ENCODE measurements at regions not wholly inside any gene's neighbourhood (a gene's known extent, or its start where the extent isn't known, plus 50 kb on each side); places are given as distances from the start of the nearest gene placed in this dataset.

GRCh38 chr5:58366461-58366860 is 93.4 kb downstream of the PLK2 start:
- no peaks in the 10 kb centered on the region for H4K20me1 ChIP-seq (ENCODE audit: control insufficient read depth, insufficient read depth, low read depth, low read length)
- H3K9me2 ChIP-seq (replicated peaks; ENCODE audit: control insufficient read depth, low read length) = no peaks in the 10 kb centered on the region
- no peaks in the 10 kb centered on the region for H3F3A ChIP-seq (ENCODE audit: control insufficient read depth, insufficient read depth)
- no peaks in the 10 kb centered on the region for H3K79me2 ChIP-seq (ENCODE audit: control insufficient read depth, low read length)
- H3K27ac ChIP-seq (ENCODE audit: low read depth, low read length) = no peak overlapping the region
- H3K4me2 ChIP-seq (ENCODE audit: low read length) = no peak overlapping the region
- no peaks in the 10 kb centered on the region for H3K9me3 ChIP-seq (ENCODE audit: control insufficient read depth, insufficient read depth, low read length)
- H3K36me3 ChIP-seq (ENCODE audit: control insufficient read depth, low read length) = no peaks in the 10 kb centered on the region
- H3K4me3 ChIP-seq (ENCODE audit: low read length) = no peak overlapping the region
- no peaks in the 10 kb centered on the region for H3K27me3 ChIP-seq (ENCODE audit: control insufficient read depth, low read length)
- TF ChIP-seq CTCF (IDR thresholded peaks at IDR 0.05; ENCODE audit: low read depth, low read length, poor library complexity, severe bottlenecking) (no peak), EZH2phosphoT487 (IDR thresholded peaks at IDR 0.05; ENCODE audit: borderline replicate concordance, low read length) (no peak)
- no peaks in the 10 kb centered on the region for H3K4me1 ChIP-seq (ENCODE audit: control insufficient read depth, low read length)

DNA sequence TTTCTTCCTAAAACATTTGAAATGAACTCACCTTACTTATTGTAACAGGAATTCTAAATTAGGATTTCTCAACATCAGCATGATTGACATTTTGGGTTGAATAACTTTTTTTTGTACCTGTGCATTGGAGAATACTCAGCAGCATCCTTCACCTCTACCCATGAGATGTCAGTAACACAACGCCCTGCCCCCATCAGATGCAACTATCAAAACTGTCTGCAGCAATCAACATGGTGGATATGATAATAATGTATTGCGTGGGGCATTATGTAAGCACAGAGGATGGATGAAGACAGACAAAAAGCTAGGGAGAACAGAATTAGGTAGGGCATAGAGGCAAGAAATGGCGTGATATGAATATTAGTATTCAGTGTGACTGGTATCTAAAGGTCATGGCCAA is 94.1 kb downstream of the PLK2 start:
- Histone ChIP-seq H3K27ac (ENCODE audit: low read depth, low read length) (no peak overlapping the region), H3K4me2 (ENCODE audit: low read length) (no peak overlapping the region), H3F3A (ENCODE audit: control insufficient read depth, insufficient read depth) (no peaks in the 10 kb centered on the region), H3K9me2 (replicated peaks; ENCODE audit: control insufficient read depth, low read length) (no peaks in the 10 kb centered on the region), H3K4me3 (ENCODE audit: low read length) (no peak overlapping the region), H3K9me3 (ENCODE audit: control insufficient read depth, insufficient read depth, low read length) (no peaks in the 10 kb centered on the region), H4K20me1 (ENCODE audit: control insufficient read depth, insufficient read depth, low read depth, low read length) (no peaks in the 10 kb centered on the region), H3K79me2 (ENCODE audit: control insufficient read depth, low read length) (no peaks in the 10 kb centered on the region), H3K4me1 (ENCODE audit: control insufficient read depth, low read length) (no peaks in the 10 kb centered on the region), H3K36me3 (ENCODE audit: control insufficient read depth, low read length) (no peaks in the 10 kb centered on the region), H3K27me3 (ENCODE audit: control insufficient read depth, low read length) (no peaks in the 10 kb centered on the region)
- TF ChIP-seq CTCF (IDR thresholded peaks at IDR 0.05; ENCODE audit: low read depth, low read length, poor library complexity, severe bottlenecking) (no peak), EZH2phosphoT487 (IDR thresholded peaks at IDR 0.05; ENCODE audit: borderline replicate concordance, low read length) (no peak)

DNA sequence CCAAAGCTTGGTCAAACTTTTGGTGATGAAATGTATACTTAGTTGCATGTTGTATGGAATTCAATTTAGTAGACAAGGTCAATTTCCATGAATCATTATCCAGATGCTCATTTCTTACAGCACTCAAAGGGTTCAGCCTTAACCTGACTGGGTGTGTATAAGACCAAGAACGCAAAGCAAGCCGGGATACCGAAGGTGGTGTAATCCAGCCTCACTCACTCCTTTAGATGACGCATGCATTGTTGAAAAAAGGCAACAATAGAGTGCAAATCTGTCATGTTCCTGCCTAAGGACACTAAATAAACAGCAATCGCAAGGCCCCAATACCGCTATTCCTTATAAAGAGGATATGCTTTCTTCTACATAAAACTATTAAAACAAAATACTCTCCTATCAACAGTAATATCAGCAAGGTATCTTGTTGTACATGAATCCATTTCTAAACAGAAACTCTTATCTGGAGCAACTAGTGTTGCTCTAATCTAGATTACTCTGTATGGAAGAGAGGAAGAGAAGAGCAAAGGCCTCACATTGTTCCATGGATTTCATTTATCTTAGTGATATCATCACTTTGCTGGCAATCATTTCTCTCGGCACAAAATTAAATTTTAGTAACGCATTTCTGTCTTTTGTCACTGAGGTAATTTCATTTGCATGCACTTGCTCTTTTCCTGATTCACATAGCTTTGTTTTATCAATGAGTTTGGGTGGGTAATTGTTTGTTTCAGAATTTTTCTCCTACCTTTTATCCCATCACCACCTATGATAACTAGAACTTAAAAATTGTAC is 96.2 kb downstream of the PLK2 start:
- H3K9me3 ChIP-seq (ENCODE audit: control insufficient read depth, insufficient read depth, low read length) = no peaks in the 10 kb centered on the region
- H3K4me2 ChIP-seq (ENCODE audit: low read length) = no peak overlapping the region
- no peaks in the 10 kb centered on the region for H3K4me1 ChIP-seq (ENCODE audit: control insufficient read depth, low read length)
- H3K4me3 ChIP-seq (ENCODE audit: low read length) = no peak overlapping the region
- no peaks in the 10 kb centered on the region for H3K79me2 ChIP-seq (ENCODE audit: control insufficient read depth, low read length)
- H3K27me3 ChIP-seq (ENCODE audit: control insufficient read depth, low read length) = no peaks in the 10 kb centered on the region
- no peaks in the 10 kb centered on the region for H3K9me2 ChIP-seq (replicated peaks; ENCODE audit: control insufficient read depth, low read length)
- no peaks in the 10 kb centered on the region for H3F3A ChIP-seq (ENCODE audit: control insufficient read depth, insufficient read depth)
- TF ChIP-seq CTCF (IDR thresholded peaks at IDR 0.05; ENCODE audit: low read depth, low read length, poor library complexity, severe bottlenecking) = no peak
- TF ChIP-seq EZH2phosphoT487 (IDR thresholded peaks at IDR 0.05; ENCODE audit: borderline replicate concordance, low read length) = no peak
- no peak overlapping the region for H3K27ac ChIP-seq (ENCODE audit: low read depth, low read length)
- H3K36me3 ChIP-seq (ENCODE audit: control insufficient read depth, low read length) = no peaks in the 10 kb centered on the region
- no peaks in the 10 kb centered on the region for H4K20me1 ChIP-seq (ENCODE audit: control insufficient read depth, insufficient read depth, low read depth, low read length)

Measured in DOHH2 (cell line).